ENCODE measurements at regions not wholly inside any gene's neighbourhood (a gene's known extent, or its start where the extent isn't known, plus 50 kb on each side); places are given as distances from the start of the nearest gene placed in this dataset.
A peak's percentile ranks its signal among the peaks of the same experiment; 100 is the strongest.

DNA sequence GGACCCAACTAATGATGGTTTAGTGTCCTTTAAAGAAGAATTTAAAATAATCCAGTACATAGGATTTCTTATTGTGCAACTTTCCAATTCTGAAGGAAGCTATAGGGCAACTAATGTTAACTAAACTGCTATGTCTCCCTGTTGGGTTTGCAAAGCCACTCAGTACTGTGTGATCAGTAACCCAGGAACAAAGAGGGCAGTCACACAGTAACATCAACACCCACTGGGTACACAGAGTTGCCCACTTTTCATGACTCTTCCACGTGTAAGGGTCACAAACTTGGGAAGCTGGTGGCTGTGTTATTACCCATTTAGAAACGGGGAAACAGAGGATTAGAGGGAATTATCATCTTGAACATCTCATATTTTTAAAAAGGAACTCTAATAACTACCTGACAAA lies 555.0 kb upstream of the DIPK2B start:
- H2AFZ ChIP-seq (ENCODE audit: low read length), result no peak overlapping the region
- ATAC-seq (peak; percentile 44; the same call in 2 of the 3 replicates), DNase-seq (ENCODE audit: low spot score) (no peak), FAIRE-seq (no peak)
- no peaks in the 10 kb centered on the region for H3K9me3 ChIP-seq (ENCODE audit: low read length)
- BruUV-seq (replicated peaks), result no TSS peak
- H3K27ac ChIP-seq (ENCODE audit: extremely low read length, insufficient read depth, low read length), result no peak overlapping the region
- H3K4me2 ChIP-seq (ENCODE audit: low read depth, low read length), result 0 out of 2 replicates have a peak overlapping the region, but pooled peaks have one; percentile 12
- H3K4me1 ChIP-seq (ENCODE audit: insufficient read depth, low read length), result peaks cover 23% of the 10 kb centered on the region
- intact Hi-C loops (cut with micrococcal nuclease; ENCODE audit: unreplicated experiment), result no loop called here
- no peaks in the 10 kb centered on the region for H3K27me3 ChIP-seq (ENCODE audit: control insufficient read depth in 1 of 2, insufficient read depth in 2 of 2, low read length in 2 of 2)
- POLR2A ChIA-PET, result no interaction called here
- CTCF ChIA-PET (ENCODE audit: low intra/inter-chr PET ratio, low total read pairs), result no interaction called here
- no peak overlapping the region for H3K9ac ChIP-seq (ENCODE audit: insufficient read depth, low read depth, low read length)
- in situ Hi-C loops (cut with HindIII; ENCODE audit: extremely low pct_ligation_motif_present, low pct_unique_long_range_greater_than_20kb), result loop anchor here (25.0 kb wide), 1 partner anchor 243 kb away; no protein-coding TSS in a partner anchor
- no peaks in the 10 kb centered on the region for H4K20me1 ChIP-seq (ENCODE audit: insufficient read depth, low read length)
- no peaks in the 10 kb centered on the region; a peak in 1 of 5 replicates for H3K36me3 ChIP-seq (replicated peaks in 1 of 2; ENCODE audit: control insufficient read depth in 1 of 2, insufficient read depth in 2 of 2, low read length in 2 of 2)
- H3K79me2 ChIP-seq (ENCODE audit: insufficient read depth, low read length), result peaks cover 7% of the 10 kb centered on the region
- WGBS (ENCODE audit: low lambda C conversion rate), result 14% methylated on average over 2 of the region's 2 CpGs
- no peak overlapping the region for H3K4me3 ChIP-seq (replicated peaks in 1 of 3; ENCODE audit: insufficient read depth in 1 of 3, low read depth in 2 of 3, low read length in 3 of 3)
- TF ChIP-seq YEATS2 (CRISPR knock-in tag; IDR thresholded peaks at IDR 0.05; ENCODE audit: borderline replicate concordance), result no peak
- TF ChIP-seq, protein P1, sequence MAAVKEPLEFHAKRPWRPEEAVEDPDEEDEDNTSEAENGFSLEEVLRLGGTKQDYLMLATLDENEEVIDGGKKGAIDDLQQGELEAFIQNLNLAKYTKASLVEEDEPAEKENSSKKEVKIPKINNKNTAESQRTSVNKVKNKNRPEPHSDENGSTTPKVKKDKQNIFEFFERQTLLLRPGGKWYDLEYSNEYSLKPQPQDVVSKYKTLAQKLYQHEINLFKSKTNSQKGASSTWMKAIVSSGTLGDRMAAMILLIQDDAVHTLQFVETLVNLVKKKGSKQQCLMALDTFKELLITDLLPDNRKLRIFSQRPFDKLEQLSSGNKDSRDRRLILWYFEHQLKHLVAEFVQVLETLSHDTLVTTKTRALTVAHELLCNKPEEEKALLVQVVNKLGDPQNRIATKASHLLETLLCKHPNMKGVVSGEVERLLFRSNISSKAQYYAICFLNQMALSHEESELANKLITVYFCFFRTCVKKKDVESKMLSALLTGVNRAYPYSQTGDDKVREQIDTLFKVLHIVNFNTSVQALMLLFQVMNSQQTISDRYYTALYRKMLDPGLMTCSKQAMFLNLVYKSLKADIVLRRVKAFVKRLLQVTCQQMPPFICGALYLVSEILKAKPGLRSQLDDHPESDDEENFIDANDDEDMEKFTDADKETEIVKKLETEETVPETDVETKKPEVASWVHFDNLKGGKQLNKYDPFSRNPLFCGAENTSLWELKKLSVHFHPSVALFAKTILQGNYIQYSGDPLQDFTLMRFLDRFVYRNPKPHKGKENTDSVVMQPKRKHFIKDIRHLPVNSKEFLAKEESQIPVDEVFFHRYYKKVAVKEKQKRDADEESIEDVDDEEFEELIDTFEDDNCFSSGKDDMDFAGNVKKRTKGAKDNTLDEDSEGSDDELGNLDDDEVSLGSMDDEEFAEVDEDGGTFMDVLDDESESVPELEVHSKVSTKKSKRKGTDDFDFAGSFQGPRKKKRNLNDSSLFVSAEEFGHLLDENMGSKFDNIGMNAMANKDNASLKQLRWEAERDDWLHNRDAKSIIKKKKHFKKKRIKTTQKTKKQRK (IDR thresholded peaks at IDR 0.05; ENCODE audit: low read length), result no peak
- TF ChIP-seq GATAD2A (CRISPR knock-in tag; IDR thresholded peaks at IDR 0.05), result 0 out of 2 replicates have a peak, but pooled peaks have one; percentile 24
- peak; percentile 39; the same call in 1 of the 2 replicates for TF ChIP-seq FOXA3 (CRISPR knock-in tag; IDR thresholded peaks at IDR 0.05)
- no peak for TF ChIP-seq FLYWCH1 (CRISPR knock-in tag; IDR thresholded peaks at IDR 0.05)
- TF ChIP-seq PCBP1 (IDR thresholded peaks at IDR 0.05; ENCODE audit: borderline replicate concordance, low read depth, low read length), result no peak
- 0 out of 2 replicates have a peak, but pooled peaks have one; percentile 16 for TF ChIP-seq BCL6 (CRISPR knock-in tag; IDR thresholded peaks at IDR 0.05)
- TF ChIP-seq, protein P2, sequence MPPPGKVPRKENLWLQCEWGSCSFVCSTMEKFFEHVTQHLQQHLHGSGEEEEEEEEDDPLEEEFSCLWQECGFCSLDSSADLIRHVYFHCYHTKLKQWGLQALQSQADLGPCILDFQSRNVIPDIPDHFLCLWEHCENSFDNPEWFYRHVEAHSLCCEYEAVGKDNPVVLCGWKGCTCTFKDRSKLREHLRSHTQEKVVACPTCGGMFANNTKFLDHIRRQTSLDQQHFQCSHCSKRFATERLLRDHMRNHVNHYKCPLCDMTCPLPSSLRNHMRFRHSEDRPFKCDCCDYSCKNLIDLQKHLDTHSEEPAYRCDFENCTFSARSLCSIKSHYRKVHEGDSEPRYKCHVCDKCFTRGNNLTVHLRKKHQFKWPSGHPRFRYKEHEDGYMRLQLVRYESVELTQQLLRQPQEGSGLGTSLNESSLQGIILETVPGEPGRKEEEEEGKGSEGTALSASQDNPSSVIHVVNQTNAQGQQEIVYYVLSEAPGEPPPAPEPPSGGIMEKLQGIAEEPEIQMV (CRISPR knock-in tag; IDR thresholded peaks at IDR 0.05; ENCODE audit: low read depth), result no peak
- TF ChIP-seq ELF3 (CRISPR knock-in tag; IDR thresholded peaks at IDR 0.05), result no peak
- TF ChIP-seq, protein P3, sequence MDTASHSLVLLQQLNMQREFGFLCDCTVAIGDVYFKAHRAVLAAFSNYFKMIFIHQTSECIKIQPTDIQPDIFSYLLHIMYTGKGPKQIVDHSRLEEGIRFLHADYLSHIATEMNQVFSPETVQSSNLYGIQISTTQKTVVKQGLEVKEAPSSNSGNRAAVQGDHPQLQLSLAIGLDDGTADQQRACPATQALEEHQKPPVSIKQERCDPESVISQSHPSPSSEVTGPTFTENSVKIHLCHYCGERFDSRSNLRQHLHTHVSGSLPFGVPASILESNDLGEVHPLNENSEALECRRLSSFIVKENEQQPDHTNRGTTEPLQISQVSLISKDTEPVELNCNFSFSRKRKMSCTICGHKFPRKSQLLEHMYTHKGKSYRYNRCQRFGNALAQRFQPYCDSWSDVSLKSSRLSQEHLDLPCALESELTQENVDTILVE (CRISPR knock-in tag; IDR thresholded peaks at IDR 0.05), result no peak
- 0 out of 2 replicates have a peak, but pooled peaks have one; percentile 18 for TF ChIP-seq RARA (CRISPR knock-in tag; IDR thresholded peaks at IDR 0.05)
- no peak for TF ChIP-seq NFIC (IDR thresholded peaks at IDR 0.05; ENCODE audit: low read length)
- no peak for TF ChIP-seq PHF5A (CRISPR knock-in tag; IDR thresholded peaks at IDR 0.05; ENCODE audit: low read depth, unreplicated experiment)
- peak; percentile 18; the same call in 1 of the 2 replicates for TF ChIP-seq SOX5 (CRISPR knock-in tag; IDR thresholded peaks at IDR 0.05; ENCODE audit: borderline replicate concordance)
- no peak for TF ChIP-seq ZNF138 (CRISPR knock-in tag; IDR thresholded peaks at IDR 0.05; ENCODE audit: low read depth)
